ENCODE measurements at regions not wholly inside any gene's neighbourhood (a gene's known extent, or its start where the extent isn't known, plus 50 kb on each side); places are given as distances from the start of the nearest gene placed in this dataset.

GRCh38 chr17:34168989-34169388, 86.1 kb upstream of the CCL2 start:
- TF ChIP-seq JUN (IDR thresholded peaks at IDR 0.05; ENCODE audit: borderline replicate concordance, insufficient read depth, insufficient read length, low read depth) (no peak), CTCF (IDR thresholded peaks at IDR 0.05; ENCODE audit: extremely low read depth in 1 of 2, insufficient read depth in 1 of 2, low read depth in 1 of 2, low read length in 2 of 2) (no peak)

Data from endothelial cell of umbilical vein (primary cell).